ENCODE measurements at regions not wholly inside any gene's neighbourhood (a gene's known extent, or its start where the extent isn't known, plus 50 kb on each side); places are given as distances from the start of the nearest gene placed in this dataset.

GRCh38 chr20:39333211-39333610 lies 371.1 kb downstream of the DHX35 start:
- DNase-seq: no peak

- DNase-seq: no peak
These were observed 366.2 kb downstream of the DHX35 start for GRCh38 chr20:39328347-39328746.

- DNase-seq: no peak
These were observed 363.9 kb downstream of the DHX35 start for GRCh38 chr20:39326050-39326449.

GRCh38 chr20:39318911-39319310 lies 356.8 kb downstream of the DHX35 start:
- DNase-seq: no peak

GRCh38 chr20:39312676-39313075 lies 350.5 kb downstream of the DHX35 start:
- no peak for DNase-seq

- DNase-seq: no peak
These were observed 349.8 kb downstream of the DHX35 start for GRCh38 chr20:39311851-39312506.

- DNase-seq: no peak
These were observed 348.3 kb downstream of the DHX35 start for GRCh38 chr20:39310363-39310995.

- DNase-seq: no peak
These were observed 347.3 kb downstream of the DHX35 start for GRCh38 chr20:39309458-39309857.

- no peak for DNase-seq
These were observed 340.2 kb downstream of the DHX35 start for GRCh38 chr20:39302312-39302711.

GRCh38 chr20:39299783-39300182 lies 337.6 kb downstream of the DHX35 start:
- no peak for DNase-seq

GRCh38 chr20:39298571-39299506 lies 336.7 kb downstream of the DHX35 start:
- DNase-seq: no peak

GRCh38 chr20:39298121-39298520 lies 336.0 kb downstream of the DHX35 start:
- no peak for DNase-seq

- no peak for DNase-seq
These were observed 333.2 kb downstream of the DHX35 start for GRCh38 chr20:39295301-39295700.

GRCh38 chr20:39294137-39294725 lies 332.1 kb downstream of the DHX35 start:
- no peak for DNase-seq

- DNase-seq: no peak
These were observed 330.1 kb downstream of the DHX35 start for GRCh38 chr20:39292193-39292736.

GRCh38 chr20:39291301-39291700 lies 329.2 kb downstream of the DHX35 start:
- no peak for DNase-seq

- no peak for DNase-seq
These were observed 328.4 kb downstream of the DHX35 start for GRCh38 chr20:39290575-39290974.

GRCh38 chr20:39289831-39290230 lies 327.7 kb downstream of the DHX35 start:
- no peak for DNase-seq

- DNase-seq: no peak
These were observed 327.2 kb downstream of the DHX35 start for GRCh38 chr20:39289316-39289715.

- DNase-seq: no peak
These were observed 321.3 kb downstream of the DHX35 start for GRCh38 chr20:39283464-39283863.

GRCh38 chr20:39282619-39283092 lies 320.5 kb downstream of the DHX35 start:
- no peak for DNase-seq

- no peak for DNase-seq
These were observed 318.7 kb downstream of the DHX35 start for GRCh38 chr20:39280875-39281274.

- DNase-seq: no peak
These were observed 316.2 kb downstream of the DHX35 start for GRCh38 chr20:39278230-39278788.

Data from activated CD4-positive, alpha-beta T cell treated with anti-CD3 and anti-CD28 coated beads for 48 hours (primary cell).